Keratinocyte (primary cell): ENCODE measurements at regions not wholly inside any gene's neighbourhood (a gene's known extent, or its start where the extent isn't known, plus 50 kb on each side); places are given as distances from the start of the nearest gene placed in this dataset.

Experiments used
- CTCF ChIP-seq, 3 experiments: IDR thresholded peaks in 1 of 3; conservative IDR thresholded peaks in 1 of 3; optimal IDR thresholded peaks in 1 of 3; 2 replicates in 2 of 3; 3 replicates in 1 of 3; pipeline versions ENCODE3 to v1.5.1; 2011; ENCODE audit warnings: low read length in 3 of 3, mild to moderate bottlenecking in 3 of 3, moderate library complexity in 2 of 3, control low read depth in 1 of 3, inconsistent platforms in 1 of 3; ENCODE audit not compliant: insufficient read depth in 2 of 3; ENCODE audit errors: extremely low read depth in 1 of 3
- EZH2 ChIP-seq: IDR thresholded peaks from one replicate; pipeline ENCODE4 v1.6.1; 2012; ENCODE audit warnings: inconsistent platforms, mild to moderate bottlenecking, low read length, moderate library complexity

- TF ChIP-seq CTCF (optimal IDR thresholded peaks at IDR 0.05 in 1 of 3, IDR thresholded peaks at IDR 0.05 in 1 of 3, conservative IDR thresholded peaks at IDR 0.05 in 1 of 3; ENCODE audit: extremely low read depth in 1 of 3, insufficient read depth in 2 of 3, low read length in 3 of 3) (no peak), EZH2 (no peak)
Observed at GRCh38 chr5:82785882-82786509, 291.2 kb downstream of the TMEM167A start.
